ENCODE measurements at regions not wholly inside any gene's neighbourhood (a gene's known extent, or its start where the extent isn't known, plus 50 kb on each side); places are given as distances from the start of the nearest gene placed in this dataset.

DNA sequence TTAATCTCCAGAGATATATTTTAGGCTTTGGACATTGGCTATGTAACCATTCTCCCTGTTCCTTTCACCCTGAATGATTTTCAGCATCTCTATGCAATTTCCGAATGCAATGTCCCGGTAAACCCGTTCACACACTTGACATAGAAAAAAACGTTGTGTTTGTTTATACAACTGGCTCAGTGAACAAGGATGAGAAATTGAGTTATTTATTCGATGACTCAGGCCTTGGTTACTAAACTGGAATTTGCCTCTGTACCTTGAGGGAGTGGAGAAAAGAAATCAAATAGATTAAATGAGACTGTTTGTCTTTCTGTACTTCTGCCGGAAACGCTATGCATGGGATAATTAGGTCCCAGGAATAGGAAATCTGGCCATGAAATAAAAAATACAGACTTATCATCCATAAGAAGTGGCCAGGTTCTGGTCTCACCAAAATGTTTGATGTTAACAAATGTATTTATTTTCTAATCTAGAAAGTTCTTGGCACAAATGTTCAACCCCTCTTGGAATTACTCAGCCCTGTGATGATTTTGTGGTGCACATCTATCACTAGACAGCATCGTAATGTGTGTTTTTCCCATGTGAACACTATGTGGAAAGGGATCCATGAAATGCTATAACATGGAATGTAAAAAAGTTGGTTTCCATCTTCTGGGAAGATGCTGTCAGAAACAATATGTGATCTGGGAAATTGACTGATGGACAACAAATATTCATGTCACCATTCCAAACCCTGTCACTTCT is 253.9 kb downstream of the DUSP10 start:
- Histone ChIP-seq H3K9me3 (replicated peaks; ENCODE audit: control insufficient read depth, insufficient read depth, low read length) (no peaks in the 10 kb centered on the region), H3K4me3 (replicated peaks in 1 of 3; ENCODE audit: insufficient read depth in 1 of 3, low read depth in 1 of 3, low read length in 3 of 3) (no peak overlapping the region), H3K9ac (replicated peaks; ENCODE audit: extremely low read depth, insufficient read depth, low read length) (no peak overlapping the region), H4K20me1 (replicated peaks; ENCODE audit: control insufficient read depth, extremely low read depth, insufficient read depth, low read length) (no peaks in the 10 kb centered on the region), H3K4me1 (ENCODE audit: control insufficient read depth, extremely low read depth, insufficient read depth, low read length) (no peaks in the 10 kb centered on the region), H2AFZ (ENCODE audit: low read depth, low read length) (no peak overlapping the region), H3K27ac (ENCODE audit: insufficient read depth, low read depth, low read length) (no peak overlapping the region), H3K9me1 (replicated peaks; ENCODE audit: control insufficient read depth, extremely low read depth, insufficient read depth, low read length) (no peaks in the 10 kb centered on the region), H3K36me3 (ENCODE audit: control insufficient read depth in 2 of 2, extremely low read depth in 1 of 2, insufficient read depth in 2 of 2, low read length in 2 of 2) (no peaks in the 10 kb centered on the region), H3K79me2 (ENCODE audit: control insufficient read depth, insufficient read depth, low read length) (no peaks in the 10 kb centered on the region), H3K27me3 (ENCODE audit: control insufficient read depth in 2 of 2, insufficient read depth in 2 of 2, low read length in 2 of 2) (no peaks in the 10 kb centered on the region), H3K4me2 (ENCODE audit: insufficient read depth, low read length) (no peak overlapping the region)
- FAIRE-seq (no peak), DNase-seq (ENCODE audit: low read depth, low spot score) (no peak)
- intact Hi-C loops (cut with micrococcal nuclease) (no loop called here), dilution Hi-C loops (cut with MboI; ENCODE audit: extremely low pct_ligation_motif_present, low sequenced_read_pairs) (no loop called here)
- no TSS peak for BruUV-seq (replicated peaks)
- CTCF ChIA-PET = interaction anchor here (1.1 to 1.5 kb wide), 2 partner anchors 10 to 224 kb away, joined by 3 read pairs; no protein-coding TSS in a partner anchor
- TF ChIP-seq POLR2A (IDR thresholded peaks at IDR 0.05; ENCODE audit: low read depth, low read length) (no peak), MYC (IDR thresholded peaks at IDR 0.05; ENCODE audit: low read depth, low read length) (no peak)
- POLR2A ChIA-PET = no interaction called here

DNA sequence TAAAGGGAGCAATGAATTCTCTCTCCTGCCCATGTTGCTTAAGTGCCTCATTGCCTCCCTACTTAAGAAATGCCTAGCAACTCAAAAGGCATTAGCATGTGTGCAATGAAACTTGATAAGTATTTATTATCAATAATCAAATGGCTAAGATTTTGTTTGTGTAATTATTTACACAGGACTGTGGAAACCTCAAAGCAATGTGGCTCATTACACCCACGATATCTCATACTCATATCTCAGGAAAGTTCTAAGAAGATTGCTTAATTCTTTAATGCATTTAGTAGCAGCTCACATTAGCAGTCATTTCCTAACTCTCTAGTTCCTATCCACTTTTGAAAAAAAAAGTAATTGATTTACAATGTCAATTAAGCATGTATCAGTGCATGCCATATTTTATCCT is 253.3 kb downstream of the DUSP10 start:
- H3K9me3 ChIP-seq (replicated peaks; ENCODE audit: control insufficient read depth, insufficient read depth, low read length) = no peaks in the 10 kb centered on the region
- no TSS peak for BruUV-seq (replicated peaks)
- intact Hi-C loops (cut with micrococcal nuclease) (no loop called here), dilution Hi-C loops (cut with MboI; ENCODE audit: extremely low pct_ligation_motif_present, low sequenced_read_pairs) (no loop called here)
- no peaks in the 10 kb centered on the region for H3K36me3 ChIP-seq (ENCODE audit: control insufficient read depth in 2 of 2, extremely low read depth in 1 of 2, insufficient read depth in 2 of 2, low read length in 2 of 2)
- FAIRE-seq (no peak), DNase-seq (ENCODE audit: low read depth, low spot score) (no peak)
- no peaks in the 10 kb centered on the region for H3K4me1 ChIP-seq (ENCODE audit: control insufficient read depth, extremely low read depth, insufficient read depth, low read length)
- CTCF ChIA-PET = no interaction called here
- no peak overlapping the region for H3K27ac ChIP-seq (ENCODE audit: insufficient read depth, low read depth, low read length)
- H3K27me3 ChIP-seq (ENCODE audit: control insufficient read depth in 2 of 2, insufficient read depth in 2 of 2, low read length in 2 of 2) = no peaks in the 10 kb centered on the region
- H3K9ac ChIP-seq (replicated peaks; ENCODE audit: extremely low read depth, insufficient read depth, low read length) = no peak overlapping the region
- H4K20me1 ChIP-seq (replicated peaks; ENCODE audit: control insufficient read depth, extremely low read depth, insufficient read depth, low read length) = no peaks in the 10 kb centered on the region
- POLR2A ChIA-PET = no interaction called here
- H3K4me2 ChIP-seq (ENCODE audit: insufficient read depth, low read length) = no peak overlapping the region
- no peaks in the 10 kb centered on the region for H3K9me1 ChIP-seq (replicated peaks; ENCODE audit: control insufficient read depth, extremely low read depth, insufficient read depth, low read length)
- H3K4me3 ChIP-seq (replicated peaks in 1 of 3; ENCODE audit: insufficient read depth in 1 of 3, low read depth in 1 of 3, low read length in 3 of 3) = no peak overlapping the region
- H2AFZ ChIP-seq (ENCODE audit: low read depth, low read length) = no peak overlapping the region
- no peaks in the 10 kb centered on the region for H3K79me2 ChIP-seq (ENCODE audit: control insufficient read depth, insufficient read depth, low read length)
- TF ChIP-seq POLR2AphosphoS5 (IDR thresholded peaks at IDR 0.05; ENCODE audit: insufficient read depth, low read depth, low read length) (no peak), FOS (IDR thresholded peaks at IDR 0.05; ENCODE audit: borderline replicate concordance, insufficient read depth, low read length) (no peak), JUN (IDR thresholded peaks at IDR 0.05; ENCODE audit: borderline replicate concordance, insufficient read depth, insufficient read length, low read depth) (no peak), POLR2A (IDR thresholded peaks at IDR 0.05; ENCODE audit: low read depth, low read length) (no peak), MYC (IDR thresholded peaks at IDR 0.05; ENCODE audit: low read depth, low read length) (no peak), GATA2 (IDR thresholded peaks at IDR 0.05; ENCODE audit: insufficient read depth, insufficient read length, low read depth, low read length) (no peak)
- TF ChIP-seq, protein P1, sequence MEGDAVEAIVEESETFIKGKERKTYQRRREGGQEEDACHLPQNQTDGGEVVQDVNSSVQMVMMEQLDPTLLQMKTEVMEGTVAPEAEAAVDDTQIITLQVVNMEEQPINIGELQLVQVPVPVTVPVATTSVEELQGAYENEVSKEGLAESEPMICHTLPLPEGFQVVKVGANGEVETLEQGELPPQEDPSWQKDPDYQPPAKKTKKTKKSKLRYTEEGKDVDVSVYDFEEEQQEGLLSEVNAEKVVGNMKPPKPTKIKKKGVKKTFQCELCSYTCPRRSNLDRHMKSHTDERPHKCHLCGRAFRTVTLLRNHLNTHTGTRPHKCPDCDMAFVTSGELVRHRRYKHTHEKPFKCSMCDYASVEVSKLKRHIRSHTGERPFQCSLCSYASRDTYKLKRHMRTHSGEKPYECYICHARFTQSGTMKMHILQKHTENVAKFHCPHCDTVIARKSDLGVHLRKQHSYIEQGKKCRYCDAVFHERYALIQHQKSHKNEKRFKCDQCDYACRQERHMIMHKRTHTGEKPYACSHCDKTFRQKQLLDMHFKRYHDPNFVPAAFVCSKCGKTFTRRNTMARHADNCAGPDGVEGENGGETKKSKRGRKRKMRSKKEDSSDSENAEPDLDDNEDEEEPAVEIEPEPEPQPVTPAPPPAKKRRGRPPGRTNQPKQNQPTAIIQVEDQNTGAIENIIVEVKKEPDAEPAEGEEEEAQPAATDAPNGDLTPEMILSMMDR (IDR thresholded peaks at IDR 0.05; ENCODE audit: extremely low read depth in 1 of 2, insufficient read depth in 1 of 2, low read depth in 1 of 2, low read length in 2 of 2) = no peak
- TF ChIP-seq, protein P2, sequence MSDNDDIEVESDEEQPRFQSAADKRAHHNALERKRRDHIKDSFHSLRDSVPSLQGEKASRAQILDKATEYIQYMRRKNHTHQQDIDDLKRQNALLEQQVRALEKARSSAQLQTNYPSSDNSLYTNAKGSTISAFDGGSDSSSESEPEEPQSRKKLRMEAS (IDR thresholded peaks at IDR 0.05; ENCODE audit: insufficient read depth, insufficient read length) = no peak
